HG02840 (cell line): ENCODE measurements at regions not wholly inside any gene's neighbourhood (a gene's known extent, or its start where the extent isn't known, plus 50 kb on each side); places are given as distances from the start of the nearest gene placed in this dataset.

ENCODE experiments used
- ATAC-seq: cut with Tn5 transposase; IDR thresholded peaks from one replicate; pipeline ENCODE4 v1.9.1; 2021; ENCODE audit warnings: mild to moderate bottlenecking, moderate library complexity, moderate number of reproducible peaks; ENCODE audit not compliant: unreplicated experiment, low FRiP score

DNA sequence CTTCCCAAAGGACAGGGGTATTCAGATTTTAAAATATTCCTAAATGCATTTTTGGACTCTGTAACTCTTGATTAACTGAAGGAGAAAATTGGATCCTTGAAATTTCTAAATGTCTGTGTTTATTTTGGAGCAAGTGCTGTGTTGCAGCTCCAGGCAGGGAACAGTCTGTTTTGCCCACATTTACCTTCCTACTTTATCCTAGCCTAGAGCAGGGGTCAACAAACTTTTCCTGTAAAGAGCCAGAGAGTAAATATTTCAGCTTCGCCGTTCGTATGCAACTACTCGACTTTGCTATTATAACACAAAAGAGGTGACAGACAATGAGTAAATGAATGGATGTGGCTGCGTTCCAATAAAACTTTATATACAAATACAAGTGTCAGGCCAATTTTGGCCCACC lies 402.2 kb downstream of the GPATCH2 start:
- ATAC-seq, result no peak

DNA sequence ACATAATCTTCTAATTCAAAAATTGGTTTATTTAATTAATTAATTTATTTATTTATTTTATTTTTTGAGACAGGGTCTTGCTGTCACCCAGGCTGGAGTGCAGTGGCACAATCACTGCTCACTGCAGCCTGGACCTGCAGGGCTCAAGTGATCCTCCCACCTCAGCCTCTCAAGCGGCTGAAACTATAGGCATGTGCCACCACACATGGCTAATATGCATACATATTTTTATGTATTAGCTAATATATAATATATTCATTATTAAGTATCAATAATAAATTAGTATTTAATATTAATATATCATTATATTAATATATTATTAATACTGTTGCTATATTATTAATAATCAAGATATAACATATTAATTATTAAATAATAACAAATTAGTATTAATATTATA lies 406.7 kb downstream of the GPATCH2 start:
- no peak for ATAC-seq

- ATAC-seq, result no peak
Measured at GRCh38 chr1:217214551-217214950, 416.3 kb downstream of the GPATCH2 start.

- ATAC-seq, result no peak
Measured at GRCh38 chr1:217211486-217211885, 419.4 kb downstream of the GPATCH2 start.

DNA sequence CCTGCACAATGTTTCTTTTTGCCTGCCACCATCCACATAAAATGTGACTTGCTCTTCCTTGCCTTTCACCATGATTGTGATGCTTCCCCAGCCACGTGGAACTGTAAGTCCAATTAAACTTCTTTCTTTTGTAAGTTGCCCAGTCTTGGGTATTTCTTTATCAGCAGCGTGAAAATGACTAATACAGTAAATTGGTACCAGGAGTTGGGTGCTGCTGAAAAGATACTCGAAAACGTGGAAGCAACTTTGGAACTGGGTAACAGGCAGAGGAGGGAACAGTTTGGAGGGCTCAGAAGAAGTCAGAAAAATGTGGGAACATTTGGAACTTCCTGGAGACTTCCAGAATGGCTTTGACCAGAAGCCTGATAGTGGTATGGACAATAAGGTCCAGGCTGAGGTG lies 425.3 kb downstream of the GPATCH2 start:
- no peak for ATAC-seq

DNA sequence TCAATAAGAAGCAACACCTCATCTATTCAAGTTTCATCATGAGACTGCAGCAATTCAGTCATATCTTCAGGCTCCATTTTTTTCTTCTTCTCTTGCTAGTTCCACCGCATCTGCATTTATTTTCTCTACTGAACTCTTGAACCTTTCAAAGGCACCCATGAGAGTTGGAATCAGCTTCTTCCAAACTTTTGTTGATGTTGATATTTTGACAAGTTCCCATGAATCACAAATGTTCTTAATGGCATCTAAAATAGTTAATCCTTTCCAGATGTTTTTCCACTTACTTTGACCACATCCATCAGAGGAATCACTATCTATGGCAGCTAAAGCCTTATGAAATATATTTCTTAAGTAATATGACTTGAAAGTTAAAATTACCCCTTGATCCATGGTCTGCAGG lies 434.3 kb downstream of the GPATCH2 start:
- ATAC-seq, result no peak

GRCh38 chr1:217193151-217193550 lies 437.7 kb downstream of the GPATCH2 start:
- ATAC-seq, result no peak

- no peak for ATAC-seq
Measured at GRCh38 chr1:217191441-217191840, 439.4 kb downstream of the GPATCH2 start.

DNA sequence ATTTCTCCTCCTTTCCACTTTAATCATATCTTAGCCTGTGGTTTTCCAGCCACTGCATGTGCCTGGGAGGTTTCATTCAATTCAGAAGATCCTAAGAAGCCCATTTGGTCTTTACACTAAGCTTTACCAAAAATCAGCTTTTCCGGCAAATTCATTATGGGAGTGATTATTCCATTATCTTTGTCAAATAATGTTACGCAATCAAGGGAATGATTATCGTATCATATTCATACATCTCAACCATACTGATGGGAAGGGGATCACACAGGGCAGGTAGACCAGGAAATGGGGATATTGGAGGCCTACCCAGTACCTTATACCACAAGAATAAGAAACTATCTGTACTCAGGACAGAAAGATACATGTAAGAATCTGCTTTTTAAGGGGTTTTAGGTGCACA lies 440.5 kb downstream of the GPATCH2 start:
- ATAC-seq, result no peak

GRCh38 chr1:217189362-217189761 lies 441.5 kb downstream of the GPATCH2 start:
- no peak for ATAC-seq

GRCh38 chr1:217188280-217189237 lies 442.3 kb downstream of the GPATCH2 start:
- ATAC-seq, result no peak

DNA sequence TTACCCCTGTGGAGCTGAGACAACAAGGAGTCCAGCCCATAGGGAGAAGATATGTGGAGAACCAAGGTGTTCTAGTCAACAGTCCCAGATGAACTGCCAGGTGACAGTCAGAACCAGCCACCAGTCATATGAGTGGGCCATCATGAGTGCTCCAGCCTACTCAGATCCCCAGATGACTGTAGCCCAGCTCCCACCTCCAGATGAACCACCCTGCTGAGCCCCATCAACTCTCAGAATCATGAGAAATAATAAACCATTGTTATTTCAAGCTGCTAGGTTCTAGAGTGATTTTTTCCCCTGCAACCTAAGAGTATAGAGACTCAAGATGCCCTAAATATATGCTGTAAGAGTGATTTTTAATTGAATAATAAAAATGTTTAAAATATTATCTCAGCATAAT lies 444.2 kb downstream of the GPATCH2 start:
- no peak for ATAC-seq

DNA sequence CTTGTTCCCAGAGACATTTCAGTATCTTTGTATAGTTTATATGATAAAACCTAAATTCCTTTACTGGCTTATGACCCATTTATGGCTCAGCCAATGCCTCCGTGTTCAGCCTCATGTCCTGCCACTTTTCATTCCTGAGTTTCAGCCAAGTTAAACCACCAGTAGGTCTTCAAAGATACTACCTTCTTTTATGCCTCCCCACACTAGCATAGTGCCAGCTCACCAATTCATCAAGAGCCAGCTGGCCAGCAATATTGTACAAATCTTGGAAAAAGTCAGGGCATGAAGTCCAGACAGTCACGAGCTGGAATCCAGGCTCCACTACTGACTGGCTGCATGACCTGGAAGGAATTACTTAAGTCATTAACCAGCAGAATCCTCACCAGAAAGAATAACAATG lies 446.0 kb downstream of the GPATCH2 start:
- ATAC-seq, result no peak

DNA sequence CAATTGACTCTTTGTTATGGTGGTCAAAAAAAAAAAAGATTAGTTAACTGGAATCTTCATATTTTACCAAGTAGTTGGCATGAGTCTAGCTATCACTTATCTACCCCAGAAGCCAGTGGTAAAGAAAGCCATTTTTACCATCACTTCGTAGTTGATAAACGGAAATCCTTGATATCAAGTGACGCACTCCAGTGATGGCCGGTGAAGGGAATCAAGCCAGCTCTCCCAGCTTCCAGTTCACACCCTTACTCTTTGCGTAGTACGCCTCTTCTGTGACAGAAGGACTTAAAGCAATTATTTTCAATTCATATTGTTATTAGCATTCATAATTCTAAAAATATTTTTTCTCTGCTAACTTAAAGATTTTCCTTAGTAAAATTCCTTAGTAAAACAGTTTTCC lies 447.9 kb downstream of the GPATCH2 start:
- no peak for ATAC-seq

DNA sequence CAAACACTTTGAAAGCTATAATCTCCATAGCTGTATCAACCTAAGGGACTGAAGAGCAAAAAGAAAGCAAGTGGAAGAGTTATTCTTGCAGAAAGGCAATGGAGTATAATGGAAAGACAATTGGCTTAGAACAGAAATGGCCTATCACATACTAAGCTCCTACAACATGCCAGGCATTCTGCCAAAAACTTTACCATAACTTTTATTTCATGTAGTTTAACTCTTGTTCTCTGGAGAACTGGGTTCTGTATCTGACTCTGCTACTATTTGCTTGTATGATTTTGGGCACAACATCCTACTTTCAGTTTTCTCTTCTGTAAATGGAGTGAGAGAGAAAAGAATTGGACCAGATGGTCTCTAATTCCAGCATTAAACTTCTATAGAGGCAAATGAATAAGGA lies 449.1 kb downstream of the GPATCH2 start:
- no peak for ATAC-seq

- ATAC-seq, result no peak
Measured at GRCh38 chr1:217181176-217181746, 449.6 kb downstream of the GPATCH2 start.

DNA sequence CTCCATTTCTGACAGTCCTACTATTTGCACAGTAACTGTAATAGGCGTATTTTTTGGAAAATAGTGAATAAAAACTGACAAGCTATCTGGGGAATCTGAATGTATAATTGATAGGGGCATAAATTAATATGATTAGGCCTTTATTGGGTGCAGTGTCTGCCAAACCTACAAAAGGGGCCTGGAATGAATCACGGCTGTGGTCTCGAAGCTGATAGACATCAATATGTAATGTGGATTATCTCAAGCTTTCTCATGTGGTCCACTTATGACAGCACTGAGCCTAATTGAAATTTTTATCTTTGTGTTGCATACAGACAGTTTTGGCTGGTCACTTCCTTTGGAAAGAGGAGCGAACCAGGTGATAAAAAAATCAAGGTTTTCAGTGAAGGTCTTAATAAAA lies 450.4 kb downstream of the GPATCH2 start:
- ATAC-seq, result no peak

DNA sequence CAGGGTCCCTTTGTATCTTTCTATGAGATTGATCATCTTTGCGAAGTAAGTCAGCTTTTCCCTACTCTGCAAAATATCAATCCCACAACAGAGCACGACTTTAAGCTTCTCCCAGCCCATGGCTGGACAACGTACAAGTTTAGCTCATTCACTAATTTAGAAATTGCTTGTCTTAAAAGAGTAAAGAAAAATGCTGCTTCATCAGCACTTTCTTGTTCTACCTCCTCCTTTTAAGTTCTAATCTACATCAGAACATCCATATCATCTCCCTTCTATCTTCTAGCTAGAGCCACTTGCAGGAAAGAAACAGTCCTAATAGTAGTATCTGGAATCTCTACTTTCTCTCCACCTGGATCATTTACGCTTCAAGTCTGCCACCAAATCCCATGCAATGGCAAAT lies 441.2 kb upstream of the ESRRG start:
- no peak for ATAC-seq

- ATAC-seq, result no peak
Measured at GRCh38 chr1:217153361-217153760, 430.1 kb upstream of the ESRRG start.

DNA sequence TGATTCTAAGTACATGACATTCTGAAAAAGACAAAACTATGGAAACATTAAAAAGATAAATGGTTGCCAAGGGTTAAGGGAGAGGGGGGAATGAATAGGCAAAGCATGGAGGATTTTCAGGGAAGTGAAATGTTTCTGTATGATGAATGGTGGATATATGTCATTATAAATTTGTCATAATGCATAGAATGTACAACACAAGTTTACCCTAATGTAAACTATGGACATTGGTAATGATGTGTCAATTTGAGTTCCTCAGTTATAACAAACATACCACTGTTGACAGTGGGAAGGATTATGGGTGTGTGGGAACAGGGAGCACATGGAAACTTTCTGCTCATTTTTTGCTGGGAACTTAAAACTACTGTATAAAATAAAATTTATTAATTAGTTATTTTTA lies 427.1 kb upstream of the ESRRG start:
- ATAC-seq, result no peak

DNA sequence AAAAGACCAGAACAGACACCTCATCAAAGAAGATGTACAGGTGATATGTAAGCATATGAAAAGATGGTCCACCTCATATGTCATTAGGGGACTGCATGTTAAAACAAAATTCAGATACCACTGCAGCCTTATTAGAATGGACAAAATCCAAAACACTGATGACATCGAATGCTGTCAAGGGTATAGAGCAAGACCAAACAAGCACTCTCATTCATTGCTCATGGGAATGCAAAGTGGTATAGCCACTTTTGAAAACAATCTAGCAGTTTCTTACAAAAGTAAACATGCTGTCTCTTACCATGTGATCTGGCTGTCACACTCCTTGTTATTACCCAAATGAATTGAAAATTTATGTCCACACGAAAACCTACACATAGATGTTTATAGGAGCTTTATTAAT lies 426.6 kb upstream of the ESRRG start:
- ATAC-seq, result no peak

DNA sequence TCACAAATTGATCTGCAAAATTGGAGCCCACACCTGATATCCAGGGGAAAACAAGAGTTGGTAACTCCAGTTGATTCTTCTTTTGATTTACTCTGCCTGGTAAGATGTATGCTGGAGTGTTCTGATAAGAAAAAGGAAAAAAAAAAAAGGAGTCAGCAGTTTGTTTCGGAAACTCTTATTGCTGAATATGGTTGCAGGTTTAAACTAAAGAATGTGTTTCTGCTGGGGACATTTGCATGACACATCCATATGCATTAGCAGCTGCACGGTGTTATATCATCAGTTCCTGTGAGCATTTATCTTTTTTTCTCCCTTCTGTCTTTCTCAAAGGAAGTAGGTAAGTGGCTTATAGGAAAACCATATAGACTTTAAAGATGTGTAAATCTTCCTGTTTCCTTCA lies 418.5 kb upstream of the ESRRG start:
- no peak for ATAC-seq
